ENCODE measurements at regions not wholly inside any gene's neighbourhood (a gene's known extent, or its start where the extent isn't known, plus 50 kb on each side); places are given as distances from the start of the nearest gene placed in this dataset.

GRCh38 chr10:133026171-133026570 lies 61.6 kb upstream of the ADGRA1 start:
- TF ChIP-seq, protein P1, sequence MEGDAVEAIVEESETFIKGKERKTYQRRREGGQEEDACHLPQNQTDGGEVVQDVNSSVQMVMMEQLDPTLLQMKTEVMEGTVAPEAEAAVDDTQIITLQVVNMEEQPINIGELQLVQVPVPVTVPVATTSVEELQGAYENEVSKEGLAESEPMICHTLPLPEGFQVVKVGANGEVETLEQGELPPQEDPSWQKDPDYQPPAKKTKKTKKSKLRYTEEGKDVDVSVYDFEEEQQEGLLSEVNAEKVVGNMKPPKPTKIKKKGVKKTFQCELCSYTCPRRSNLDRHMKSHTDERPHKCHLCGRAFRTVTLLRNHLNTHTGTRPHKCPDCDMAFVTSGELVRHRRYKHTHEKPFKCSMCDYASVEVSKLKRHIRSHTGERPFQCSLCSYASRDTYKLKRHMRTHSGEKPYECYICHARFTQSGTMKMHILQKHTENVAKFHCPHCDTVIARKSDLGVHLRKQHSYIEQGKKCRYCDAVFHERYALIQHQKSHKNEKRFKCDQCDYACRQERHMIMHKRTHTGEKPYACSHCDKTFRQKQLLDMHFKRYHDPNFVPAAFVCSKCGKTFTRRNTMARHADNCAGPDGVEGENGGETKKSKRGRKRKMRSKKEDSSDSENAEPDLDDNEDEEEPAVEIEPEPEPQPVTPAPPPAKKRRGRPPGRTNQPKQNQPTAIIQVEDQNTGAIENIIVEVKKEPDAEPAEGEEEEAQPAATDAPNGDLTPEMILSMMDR (conservative IDR thresholded peaks at IDR 0.05 in 1 of 2, IDR thresholded peaks at IDR 0.05 in 1 of 2; ENCODE audit: extremely low read depth in 1 of 2, insufficient read depth in 1 of 2, low read depth in 1 of 2, low read length in 2 of 2): no peak
- TF ChIP-seq EZH2 (IDR thresholded peaks at IDR 0.05; ENCODE audit: borderline replicate concordance, low read length): no peak
